A549 (cell line): ENCODE measurements at regions not wholly inside any gene's neighbourhood (a gene's known extent, or its start where the extent isn't known, plus 50 kb on each side); places are given as distances from the start of the nearest gene placed in this dataset.

ENCODE experiments used
- ATAC-seq, 2 experiments: fragments of 200-7000 bp in 1 of 2; fragments of >200 bp in 1 of 2; cut with Nextera tagmentation in 1 of 2; cut with Tn5 transposase in 1 of 2; 3 replicates each; pipeline versions ENCODE4 v1.8.0 to v1.9.1; 2018 to 2020; ENCODE audit warnings: mild to moderate bottlenecking in 1 of 2, moderate library complexity in 1 of 2
- CTCF ChIA-PET: fragments of 300-600 bp; sonication (Branson Sonifier 250); formaldehyde crosslinking; extraction: SDS; loops from one replicate; lab custom pipeline; 2021; ENCODE audit warnings: antibody characterized with exemption, inconsistent platforms; lab: Yijun Ruan, JAX
- POLR2A ChIA-PET: fragments of 350-600 bp; formaldehyde crosslinking; extraction: SDS; loops from one replicate; lab custom pipeline; 2021; ENCODE audit warnings: antibody characterized with exemption, inconsistent platforms; lab: Yijun Ruan, JAX
- DNase-seq, 2 experiments: peaks; one replicate each; pipeline versions ENCODE4 v3.0.0 to v3.0.0-alpha.2; 2011 to 2016; ENCODE audit warnings: low read depth in 1 of 2, low spot score in 1 of 2
- FAIRE-seq: peaks from 2 replicates; lab custom pipeline; 2011; peaks lifted over from hg19 to GRCh38; lab: Jason Lieb, UNC
- H3K27ac ChIP-seq, 2 experiments: fragments of >200 bp; sonication (Bioruptor Twin); formaldehyde crosslinking; 3 replicates each; pipeline ENCODE4 v1.5.1; 2016 to 2017
- H3K4me1 ChIP-seq: fragments of >200 bp; sonication (Bioruptor Twin); formaldehyde crosslinking; 3 replicates; pipeline ENCODE4 v1.6.1; 2016
- H3K4me2 ChIP-seq: fragments of >200 bp; sonication (Bioruptor Twin); formaldehyde crosslinking; 3 replicates; pipeline ENCODE4 v1.6.1; 2016
- H3K4me3 ChIP-seq: fragments of >200 bp; sonication (Bioruptor Twin); formaldehyde crosslinking; 3 replicates; pipeline ENCODE4 v1.5.1; 2016
- H3K9me3 ChIP-seq: fragments of >200 bp; sonication (Bioruptor Twin); formaldehyde crosslinking; 3 replicates; pipeline ENCODE4 v1.6.1; 2016
- CBX8 ChIP-seq: fragments of 200-600 bp; sonication (generic); IDR thresholded peaks from 2 replicates; pipeline ENCODE4 v1.6.1; 2016
- EHF ChIP-seq: fragments of 250-450 bp; sonication (Bioruptor Pico); IDR thresholded peaks from 2 replicates; pipeline ENCODE4 v1.5.0; 2020; ENCODE audit warnings: mild to moderate bottlenecking
- ESRRA ChIP-seq: fragments of 150-350 bp; IDR thresholded peaks from 2 replicates; pipeline ENCODE4 v1.6.1; 2014; ENCODE audit warnings: mild to moderate bottlenecking, low read length, borderline replicate concordance
- FOSB ChIP-seq: fragments of 250-450 bp; sonication (Bioruptor Pico); IDR thresholded peaks from 2 replicates; pipeline ENCODE4 v1.5.0; 2020; ENCODE audit warnings: mild to moderate bottlenecking, moderate library complexity
- GATA3 ChIP-seq: IDR thresholded peaks from 2 replicates; pipeline ENCODE4 v1.6.1; 2012; ENCODE audit warnings: borderline replicate concordance
- HDAC2 ChIP-seq: fragments of 200-600 bp; sonication (generic); IDR thresholded peaks from 2 replicates; pipeline ENCODE4 v1.6.1; 2016
- HOXA7 ChIP-seq: fragments of 250-450 bp; sonication (Bioruptor Pico); IDR thresholded peaks from 2 replicates; pipeline ENCODE4 v1.5.0; 2020; ENCODE audit warnings: mild to moderate bottlenecking, moderate library complexity
- JUNB ChIP-seq: fragments of >200 bp; sonication (Bioruptor Twin); formaldehyde crosslinking; IDR thresholded peaks from 2 replicates; pipeline ENCODE4 v1.6.1; 2016
- KDM5A ChIP-seq: fragments of 200-600 bp; sonication (generic); IDR thresholded peaks from 2 replicates; pipeline ENCODE4 v1.6.1; 2016; ENCODE audit warnings: antibody characterized with exemption, mild to moderate bottlenecking
- MAFK ChIP-seq: fragments of 450-650 bp; IDR thresholded peaks from 2 replicates; pipeline ENCODE4 v1.6.1; 2014; ENCODE audit not compliant: partially characterized antibody
- NFE2L2 ChIP-seq: fragments of 150-350 bp; conservative IDR thresholded peaks from 2 replicates; pipeline ENCODE4 v1.6.1; 2014; ENCODE audit warnings: low read length
- NR3C1 ChIP-seq: fragments of >200 bp; sonication (Bioruptor Twin); formaldehyde crosslinking; IDR thresholded peaks from 3 replicates; pipeline ENCODE4 v1.6.1; 2017
- PHF8 ChIP-seq: fragments of 200-600 bp; sonication (generic); IDR thresholded peaks from 2 replicates; pipeline ENCODE4 v1.6.1; 2016; ENCODE audit warnings: low read depth, mild to moderate bottlenecking, antibody characterized with exemption, moderate library complexity, borderline replicate concordance
- POLR2A ChIP-seq: IDR thresholded peaks from 2 replicates; pipeline ENCODE4 v1.6.1; 2012; ENCODE audit warnings: mild to moderate bottlenecking, low read length
- RAD21 ChIP-seq, 2 experiments: fragments of >200 bp in 1 of 2; sonication (Bioruptor Twin) in 1 of 2; formaldehyde crosslinking in 1 of 2; IDR thresholded peaks in 1 of 2; conservative IDR thresholded peaks in 1 of 2; 2 replicates in 1 of 2; 3 replicates in 1 of 2; pipeline ENCODE4 v1.6.1; 2012 to 2018; ENCODE audit warnings: inconsistent platforms in 1 of 2
- RARB ChIP-seq: fragments of 250-450 bp; sonication (Bioruptor Pico); IDR thresholded peaks from 2 replicates; pipeline ENCODE4 v1.8.0; 2021; ENCODE audit warnings: mild to moderate bottlenecking, moderate library complexity
- RFX5 ChIP-seq: fragments of 450-650 bp; IDR thresholded peaks from 2 replicates; pipeline ENCODE4 v1.7.1; 2014; ENCODE audit warnings: antibody characterized with exemption, mild to moderate bottlenecking, moderate library complexity
- SREBF2 ChIP-seq: fragments of 450-650 bp; IDR thresholded peaks from 2 replicates; pipeline ENCODE4 v1.6.1; 2014; ENCODE audit warnings: mild to moderate bottlenecking, moderate library complexity
- TFCP2L1 ChIP-seq: fragments of 250-450 bp; sonication (Bioruptor Pico); IDR thresholded peaks from 2 replicates; pipeline ENCODE4 v1.5.0; 2021; ENCODE audit warnings: mild to moderate bottlenecking
- WGBS: methylation state at CpG from one replicate; pipeline ENCODE4 v1.1.6; 2017; ENCODE audit errors: missing lambda C conversion rate; 5-methylcytosine and 5-hydroxymethylcytosine counted together
- TF ChIP-seq, protein P1 (sequence below): fragments of 250-450 bp; sonication (Bioruptor Pico); IDR thresholded peaks from 2 replicates; pipeline ENCODE4 v1.5.0; 2020; ENCODE audit warnings: low read depth, mild to moderate bottlenecking, moderate library complexity
- TF ChIP-seq, protein P2 (sequence below): fragments of 250-450 bp; sonication (Bioruptor Pico); IDR thresholded peaks from 2 replicates; pipeline ENCODE4 v1.5.0; 2021; ENCODE audit warnings: mild to moderate bottlenecking, moderate library complexity, borderline replicate concordance
- TF ChIP-seq, protein P3 (sequence below): fragments of 150-350 bp; IDR thresholded peaks from 2 replicates; pipeline ENCODE4 v1.6.1; 2014; ENCODE audit warnings: low read depth, mild to moderate bottlenecking, low read length
- TF ChIP-seq, protein P4 (sequence below): IDR thresholded peaks from 2 replicates; pipeline ENCODE4 v1.6.1; 2012; ENCODE audit warnings: low read depth, borderline replicate concordance
- TF ChIP-seq, protein P5 (sequence below): IDR thresholded peaks from 2 replicates; pipeline ENCODE4 v1.6.1; 2012
- TF ChIP-seq, protein P6 (sequence below): fragments of >200 bp; sonication (Bioruptor Twin); formaldehyde crosslinking; IDR thresholded peaks from 2 replicates; pipeline ENCODE4 v1.6.1; 2016
- TF ChIP-seq, protein P7 (sequence below): fragments of 450-650 bp; IDR thresholded peaks from 2 replicates; pipeline ENCODE4 v1.6.1; 2014; ENCODE audit warnings: antibody characterized with exemption

DNA sequence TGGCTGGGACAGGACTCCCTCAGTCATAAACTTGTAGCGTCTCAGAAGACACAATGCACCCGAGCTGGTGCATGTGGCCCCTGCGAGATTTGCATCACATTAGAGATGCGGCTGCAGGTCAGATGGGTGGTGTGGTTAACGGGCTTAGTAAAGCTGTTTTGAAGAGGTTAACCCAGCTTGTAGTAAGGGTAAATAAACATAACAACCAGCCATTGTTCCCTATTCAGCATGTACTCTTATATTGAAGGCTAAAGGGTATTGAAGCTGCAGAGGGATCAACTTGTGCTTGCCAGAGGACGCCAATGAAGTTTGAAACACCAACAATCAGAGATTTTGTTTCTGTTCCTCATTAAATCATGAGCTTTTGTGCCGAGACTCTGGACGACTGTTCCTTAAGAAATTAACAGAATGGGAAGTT lies 79.4 kb downstream of the ZIC5 start:
- H3K27ac ChIP-seq, result no peak overlapping the region
- H3K9me3 ChIP-seq, result no peaks in the 10 kb centered on the region
- FAIRE-seq (no peak), DNase-seq (no peak), ATAC-seq (no peak)
- POLR2A ChIA-PET, result no interaction called here
- no peaks in the 10 kb centered on the region for H3K4me1 ChIP-seq
- no peak for TF ChIP-seq HDAC2
- no peak for TF ChIP-seq RARB
- no peak for TF ChIP-seq NFE2L2
- TF ChIP-seq EHF (CRISPR knock-in tag), result no peak
- TF ChIP-seq, protein P1, sequence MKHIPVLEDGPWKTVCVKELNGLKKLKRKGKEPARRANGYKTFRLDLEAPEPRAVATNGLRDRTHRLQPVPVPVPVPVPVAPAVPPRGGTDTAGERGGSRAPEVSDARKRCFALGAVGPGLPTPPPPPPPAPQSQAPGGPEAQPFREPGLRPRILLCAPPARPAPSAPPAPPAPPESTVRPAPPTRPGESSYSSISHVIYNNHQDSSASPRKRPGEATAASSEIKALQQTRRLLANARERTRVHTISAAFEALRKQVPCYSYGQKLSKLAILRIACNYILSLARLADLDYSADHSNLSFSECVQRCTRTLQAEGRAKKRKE (CRISPR knock-in tag), result no peak
- TF ChIP-seq, protein P2, sequence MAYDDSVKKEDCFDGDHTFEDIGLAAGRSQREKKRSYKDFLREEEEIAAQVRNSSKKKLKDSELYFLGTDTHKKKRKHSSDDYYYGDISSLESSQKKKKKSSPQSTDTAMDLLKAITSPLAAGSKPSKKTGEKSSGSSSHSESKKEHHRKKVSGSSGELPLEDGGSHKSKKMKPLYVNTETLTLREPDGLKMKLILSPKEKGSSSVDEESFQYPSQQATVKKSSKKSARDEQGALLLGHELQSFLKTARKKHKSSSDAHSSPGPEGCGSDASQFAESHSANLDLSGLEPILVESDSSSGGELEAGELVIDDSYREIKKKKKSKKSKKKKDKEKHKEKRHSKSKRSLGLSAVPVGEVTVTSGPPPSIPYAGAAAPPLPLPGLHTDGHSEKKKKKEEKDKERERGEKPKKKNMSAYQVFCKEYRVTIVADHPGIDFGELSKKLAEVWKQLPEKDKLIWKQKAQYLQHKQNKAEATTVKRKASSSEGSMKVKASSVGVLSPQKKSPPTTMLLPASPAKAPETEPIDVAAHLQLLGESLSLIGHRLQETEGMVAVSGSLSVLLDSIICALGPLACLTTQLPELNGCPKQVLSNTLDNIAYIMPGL (CRISPR knock-in tag), result no peak
- CTCF ChIA-PET, result interaction anchor here (0.9 to 2.9 kb wide), 2 partner anchors 8 to 21 kb away, joined by 3 to 10 read pairs; no protein-coding TSS in a partner anchor
- H3K4me3 ChIP-seq, result no peak overlapping the region
- no peak overlapping the region for H3K4me2 ChIP-seq
- 74% methylated on average over 8 of the region's 8 CpGs for WGBS

DNA sequence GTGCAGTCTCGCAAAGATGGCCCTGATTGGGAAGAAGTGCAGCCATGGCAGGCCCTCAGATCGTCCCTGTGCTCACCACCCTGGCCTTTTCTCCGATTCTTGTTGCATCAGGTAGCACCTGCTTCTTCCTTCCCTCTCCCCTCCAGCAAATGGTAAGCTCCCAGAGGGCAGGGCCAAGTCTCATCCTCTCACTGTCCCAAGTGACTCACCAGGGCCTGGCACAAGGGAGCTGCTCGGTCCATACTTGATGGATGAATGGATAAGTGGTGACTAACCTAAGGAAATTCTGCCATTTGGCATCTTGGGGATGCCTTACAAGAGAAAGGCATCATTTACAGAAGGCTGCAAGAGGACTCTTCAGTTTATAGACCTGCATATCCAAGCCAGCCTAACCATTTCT lies 84.9 kb downstream of the ZIC5 start:
- ChIA-PET POLR2A (no interaction called here), CTCF (interaction anchor here (2.7 kb wide), 1 partner anchor 14 kb away, joined by 9 read pairs; no protein-coding TSS in a partner anchor)
- FAIRE-seq (no peak), DNase-seq (no peak), ATAC-seq (no peak)
- Histone ChIP-seq H3K4me3 (no peak overlapping the region), H3K4me1 (no peaks in the 10 kb centered on the region), H3K27ac (no peak overlapping the region), H3K4me2 (no peak overlapping the region), H3K9me3 (no peaks in the 10 kb centered on the region)
- WGBS, result 63% methylated on average over 4 of the region's 4 CpGs
- TF ChIP-seq TFCP2L1, result no peak
- no peak for TF ChIP-seq NR3C1
- TF ChIP-seq CBX8, result no peak
- TF ChIP-seq SREBF2, result no peak
- TF ChIP-seq, protein P3, sequence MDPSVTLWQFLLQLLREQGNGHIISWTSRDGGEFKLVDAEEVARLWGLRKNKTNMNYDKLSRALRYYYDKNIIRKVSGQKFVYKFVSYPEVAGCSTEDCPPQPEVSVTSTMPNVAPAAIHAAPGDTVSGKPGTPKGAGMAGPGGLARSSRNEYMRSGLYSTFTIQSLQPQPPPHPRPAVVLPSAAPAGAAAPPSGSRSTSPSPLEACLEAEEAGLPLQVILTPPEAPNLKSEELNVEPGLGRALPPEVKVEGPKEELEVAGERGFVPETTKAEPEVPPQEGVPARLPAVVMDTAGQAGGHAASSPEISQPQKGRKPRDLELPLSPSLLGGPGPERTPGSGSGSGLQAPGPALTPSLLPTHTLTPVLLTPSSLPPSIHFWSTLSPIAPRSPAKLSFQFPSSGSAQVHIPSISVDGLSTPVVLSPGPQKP, result no peak
- no peak for TF ChIP-seq RARB
- TF ChIP-seq MAFK, result no peak

DNA sequence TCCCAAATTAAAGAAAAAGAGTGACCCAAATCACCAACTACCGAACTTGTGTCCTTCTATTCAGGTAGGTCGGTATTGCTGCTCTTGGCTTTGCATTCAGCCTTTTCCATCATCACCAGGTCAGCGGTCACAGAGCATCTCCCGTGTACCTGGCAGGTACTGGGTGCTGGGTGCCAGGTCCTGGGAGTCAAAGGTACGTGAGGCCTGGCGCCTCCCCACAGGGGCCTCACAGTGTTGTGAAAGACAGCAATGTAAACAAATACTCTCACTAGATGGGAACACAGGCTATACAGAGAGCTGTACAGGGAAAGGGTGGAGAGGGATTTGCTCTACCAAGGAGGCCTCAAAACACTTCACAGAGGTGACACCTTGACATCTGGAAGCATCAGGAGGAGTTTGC lies 86.7 kb downstream of the ZIC5 start:
- ChIA-PET CTCF (interaction anchor here (2.2 kb wide), 1 partner anchor 15 kb away, joined by 7 read pairs; no protein-coding TSS in a partner anchor), POLR2A (no interaction called here)
- Histone ChIP-seq H3K27ac (no peak overlapping the region), H3K9me3 (no peaks in the 10 kb centered on the region), H3K4me1 (no peaks in the 10 kb centered on the region), H3K4me2 (no peak overlapping the region), H3K4me3 (no peak overlapping the region)
- ATAC-seq, result no peak
- no peak for FAIRE-seq
- no peak for DNase-seq
- TF ChIP-seq HOXA7, result no peak
- TF ChIP-seq RFX5, result no peak
- TF ChIP-seq FOSB, result no peak
- no peak for TF ChIP-seq RARB
- TF ChIP-seq KDM5A, result no peak
- TF ChIP-seq CBX8, result no peak
- no peak for TF ChIP-seq RAD21 (conservative IDR thresholded peaks at IDR 0.05 in 1 of 2, IDR thresholded peaks at IDR 0.05 in 1 of 2)
- TF ChIP-seq, protein P3, result no peak
- no peak for TF ChIP-seq POLR2A
- TF ChIP-seq, protein P4, sequence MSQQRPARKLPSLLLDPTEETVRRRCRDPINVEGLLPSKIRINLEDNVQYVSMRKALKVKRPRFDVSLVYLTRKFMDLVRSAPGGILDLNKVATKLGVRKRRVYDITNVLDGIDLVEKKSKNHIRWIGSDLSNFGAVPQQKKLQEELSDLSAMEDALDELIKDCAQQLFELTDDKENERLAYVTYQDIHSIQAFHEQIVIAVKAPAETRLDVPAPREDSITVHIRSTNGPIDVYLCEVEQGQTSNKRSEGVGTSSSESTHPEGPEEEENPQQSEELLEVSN, result no peak
- TF ChIP-seq JUNB, result no peak
- no peak for TF ChIP-seq PHF8
- TF ChIP-seq, protein P5, sequence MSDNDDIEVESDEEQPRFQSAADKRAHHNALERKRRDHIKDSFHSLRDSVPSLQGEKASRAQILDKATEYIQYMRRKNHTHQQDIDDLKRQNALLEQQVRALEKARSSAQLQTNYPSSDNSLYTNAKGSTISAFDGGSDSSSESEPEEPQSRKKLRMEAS, result no peak
- TF ChIP-seq GATA3, result no peak
- TF ChIP-seq ESRRA, result no peak
- TF ChIP-seq, protein P6, sequence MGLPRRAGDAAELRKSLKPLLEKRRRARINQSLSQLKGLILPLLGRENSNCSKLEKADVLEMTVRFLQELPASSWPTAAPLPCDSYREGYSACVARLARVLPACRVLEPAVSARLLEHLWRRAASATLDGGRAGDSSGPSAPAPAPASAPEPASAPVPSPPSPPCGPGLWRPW, result no peak
- TF ChIP-seq, protein P7, sequence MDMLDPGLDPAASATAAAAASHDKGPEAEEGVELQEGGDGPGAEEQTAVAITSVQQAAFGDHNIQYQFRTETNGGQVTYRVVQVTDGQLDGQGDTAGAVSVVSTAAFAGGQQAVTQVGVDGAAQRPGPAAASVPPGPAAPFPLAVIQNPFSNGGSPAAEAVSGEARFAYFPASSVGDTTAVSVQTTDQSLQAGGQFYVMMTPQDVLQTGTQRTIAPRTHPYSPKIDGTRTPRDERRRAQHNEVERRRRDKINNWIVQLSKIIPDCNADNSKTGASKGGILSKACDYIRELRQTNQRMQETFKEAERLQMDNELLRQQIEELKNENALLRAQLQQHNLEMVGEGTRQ, result no peak
- no peak for TF ChIP-seq NR3C1
- 64% methylated on average over 5 of the region's 6 CpGs for WGBS
